HCT116 (cell line): ENCODE measurements at regions not wholly inside any gene's neighbourhood (a gene's known extent, or its start where the extent isn't known, plus 50 kb on each side); places are given as distances from the start of the nearest gene placed in this dataset.

Experiments used
- ATAC-seq: fragments of 200-7000 bp; cut with Tn5 transposase; 2 replicates; pipeline ENCODE4 v1.9.1; 2020; ENCODE audit warnings: mild to moderate bottlenecking, moderate library complexity
- BruUV-seq: library from RNA; stranded (reverse); fragments of 400-500 nt; replicated peaks from 2 replicates; lab custom pipeline; 2021; lab: Mats Ljungman, UMichigan
- CTCF ChIA-PET: fragments of 300-600 bp; sonication (Branson Sonifier 250); formaldehyde crosslinking; loops from one replicate; lab custom pipeline; 2021; ENCODE audit warnings: antibody characterized with exemption; lab: Charles Lee
- POLR2A ChIA-PET: fragments of 300-600, 350-600 bp; sonication (Branson Sonifier 250); formaldehyde crosslinking; loops from one replicate; lab custom pipeline; 2021; ENCODE audit warnings: antibody characterized with exemption; lab: Charles Lee
- RAD21 ChIA-PET, 2 experiments: fragments of 300-600 bp; sonication (Branson Sonifier 250); formaldehyde crosslinking; loops; one replicate each; lab custom pipeline; 2023; ENCODE audit warnings: low total read pairs in 2 of 2; ENCODE audit not compliant: uncharacterized antibody in 2 of 2, unreplicated experiment in 2 of 2, low non-redundant PET in 1 of 2; lab: Charles Lee
- DNase-seq: peaks from one replicate; pipeline ENCODE4 v3.0.0-alpha.2; 2010; ENCODE audit warnings: low read depth, low spot score
- H2AFZ ChIP-seq: fragments of 200-600 bp; shearing (Covaris generic), sonication (generic); 2 replicates; pipeline ENCODE4 v1.6.1; 2017; ENCODE audit warnings: low read depth, mixed run types, mixed read lengths, antibody characterized with exemption, low read length; ENCODE audit not compliant: poor library complexity, severe bottlenecking
- H3K27ac ChIP-seq: 2 replicates; pipeline ENCODE4 v1.5.1; 2012; ENCODE audit warnings: low read depth, low read length
- H3K27me3 ChIP-seq: fragments of 200-600 bp; sonication (generic); 2 replicates; pipeline ENCODE4 v1.6.1; 2016; ENCODE audit warnings: mixed run types, low read length, mixed read lengths; ENCODE audit not compliant: insufficient read depth
- H3K36me3 ChIP-seq, 2 experiments: fragments of 200-500 bp in 1 of 2; fragments of 200-600 bp in 1 of 2; sonication (Bioruptor generic) in 1 of 2; sonication (generic) in 1 of 2; 2 replicates each; pipeline versions ENCODE4 v1.5.1 to v1.6.1; 2014 to 2016; ENCODE audit warnings: low read length in 2 of 2, inconsistent platforms in 1 of 2, mixed read lengths in 1 of 2, mixed run types in 1 of 2; ENCODE audit not compliant: insufficient read depth in 2 of 2, control insufficient read depth in 1 of 2
- H3K4me1 ChIP-seq, 2 experiments: fragments of 200-600 bp in 1 of 2; sonication (generic) in 1 of 2; 2 replicates each; pipeline versions ENCODE4 v1.5.1 to v1.6.1; 2012 to 2017; ENCODE audit warnings: low read length in 2 of 2, inconsistent platforms in 1 of 2, mild to moderate bottlenecking in 1 of 2, mixed read lengths in 1 of 2, mixed run types in 1 of 2, moderate library complexity in 1 of 2; ENCODE audit not compliant: insufficient read depth in 2 of 2, control insufficient read depth in 1 of 2
- H3K4me2 ChIP-seq: fragments of 200-600 bp; sonication (generic); 2 replicates; pipeline ENCODE4 v1.6.1; 2017; ENCODE audit warnings: mixed run types, low read length, mixed read lengths
- H3K4me3 ChIP-seq, 2 experiments: fragments of 200-600 bp in 1 of 2; sonication (generic) in 1 of 2; replicated peaks in 1 of 2; 2 replicates each; pipeline ENCODE4 v1.5.1; 2011 to 2016; ENCODE audit warnings: low read length in 2 of 2, control low read depth in 1 of 2, low read depth in 1 of 2, mild to moderate bottlenecking in 1 of 2, mixed read lengths in 1 of 2, mixed run types in 1 of 2
- H3K79me2 ChIP-seq: fragments of 200-600 bp; sonication (generic); 2 replicates; pipeline ENCODE4 v1.6.1; 2017; ENCODE audit warnings: mild to moderate bottlenecking, mixed run types, low read length, moderate library complexity, mixed read lengths; ENCODE audit not compliant: insufficient read depth
- H3K9ac ChIP-seq: fragments of 200-600 bp; sonication (generic); 2 replicates; pipeline ENCODE4 v1.6.1; 2016; ENCODE audit warnings: low read length, mixed read lengths
- H3K9me2 ChIP-seq: fragments of 200-600 bp; sonication (generic), shearing (Covaris generic); 2 replicates; pipeline ENCODE4 v1.6.1; 2017; ENCODE audit warnings: mixed run types, mild to moderate bottlenecking, moderate library complexity; ENCODE audit not compliant: insufficient read depth
- H3K9me3 ChIP-seq, 2 experiments: fragments of 200-500 bp in 1 of 2; fragments of 200-600 bp in 1 of 2; sonication (Bioruptor generic) in 1 of 2; sonication (generic) in 1 of 2; 2 replicates each; pipeline ENCODE4 v1.6.1; 2014 to 2017; ENCODE audit warnings: low read length in 2 of 2, mixed read lengths in 2 of 2, inconsistent platforms in 1 of 2, low read depth in 1 of 2, mild to moderate bottlenecking in 1 of 2, mixed run types in 1 of 2, moderate library complexity in 1 of 2; ENCODE audit not compliant: control insufficient read depth in 1 of 2, insufficient read depth in 1 of 2
- H4K20me1 ChIP-seq: fragments of 200-600 bp; sonication (generic), shearing (Covaris generic); 2 replicates; pipeline ENCODE4 v1.6.1; 2017; ENCODE audit warnings: mixed run types, mild to moderate bottlenecking, moderate library complexity; ENCODE audit not compliant: insufficient read depth
- CBX3 ChIP-seq: IDR thresholded peaks from 2 replicates; pipeline ENCODE4 v1.6.1; 2012; ENCODE audit warnings: low read depth
- CEBPB ChIP-seq: IDR thresholded peaks from 2 replicates; pipeline ENCODE4 v1.6.1; 2012; ENCODE audit warnings: low read depth
- ELF1 ChIP-seq: IDR thresholded peaks from 2 replicates; pipeline ENCODE4 v1.6.1; 2012; ENCODE audit warnings: low read depth, borderline replicate concordance
- FOSL1 ChIP-seq: IDR thresholded peaks from 2 replicates; pipeline ENCODE4 v1.6.1; 2012; ENCODE audit warnings: low read depth
- JUND ChIP-seq: IDR thresholded peaks from 2 replicates; pipeline ENCODE4 v1.6.1; 2012
- POLR2AphosphoS5 ChIP-seq: IDR thresholded peaks from 2 replicates; pipeline ENCODE4 v1.6.1; 2011; ENCODE audit warnings: mild to moderate bottlenecking, low read depth, low read length, moderate library complexity
- RAD21 ChIP-seq: IDR thresholded peaks from 2 replicates; pipeline ENCODE4 v1.6.1; 2012; ENCODE audit warnings: low read depth, mild to moderate bottlenecking
- SIN3A ChIP-seq: IDR thresholded peaks from 2 replicates; pipeline ENCODE4 v1.6.1; 2012; ENCODE audit warnings: low read depth
- TCF7L2 ChIP-seq: IDR thresholded peaks from 2 replicates; pipeline ENCODE4 v1.7.0; 2011; ENCODE audit warnings: borderline replicate concordance, inconsistent platforms; ENCODE audit not compliant: insufficient read depth, insufficient read length; ENCODE audit errors: extremely low read depth
- ZFX ChIP-seq: fragments of 450-650 bp; IDR thresholded peaks from 2 replicates; pipeline ENCODE4 v1.6.1; 2017
- ZNF274 ChIP-seq: fragments of 200-500 bp; sonication (Bioruptor generic); IDR thresholded peaks from 2 replicates; pipeline ENCODE4 v1.6.1; 2014; ENCODE audit warnings: mild to moderate bottlenecking, low read depth, low read length, inconsistent platforms
- intact Hi-C: fragments of 100-400 bp; cut with micrococcal nuclease; formaldehyde crosslinking; loops from 2 replicates; pipeline ENCODE4 v1.10.0; 2022
- TF ChIP-seq, protein P1 (sequence below): IDR thresholded peaks from 2 replicates; pipeline ENCODE4 v1.6.1; 2011; ENCODE audit warnings: mild to moderate bottlenecking, low read length, moderate library complexity; ENCODE audit not compliant: insufficient replicate concordance; ENCODE audit errors: extremely low read depth
- TF ChIP-seq, protein P2 (sequence below), 3 experiments: fragments of 200-600 bp in 1 of 3; sonication (generic) in 1 of 3; IDR thresholded peaks in 2 of 3; conservative IDR thresholded peaks in 1 of 3; 2 replicates each; pipeline ENCODE4 v1.5.1; 2012 to 2017; ENCODE audit warnings: low read depth in 2 of 3, low read length in 2 of 3, antibody characterized with exemption in 1 of 3, borderline replicate concordance in 1 of 3, control low read depth in 1 of 3, mild to moderate bottlenecking in 1 of 3, mixed read lengths in 1 of 3, mixed run types in 1 of 3, moderate library complexity in 1 of 3; ENCODE audit not compliant: insufficient read depth in 1 of 3
- TF ChIP-seq, protein P3 (sequence below): IDR thresholded peaks from 2 replicates; pipeline ENCODE4 v1.6.1; 2012
- TF ChIP-seq, protein P4 (sequence below): IDR thresholded peaks from 2 replicates; pipeline ENCODE4 v1.6.1; 2012; ENCODE audit warnings: low read depth

DNA sequence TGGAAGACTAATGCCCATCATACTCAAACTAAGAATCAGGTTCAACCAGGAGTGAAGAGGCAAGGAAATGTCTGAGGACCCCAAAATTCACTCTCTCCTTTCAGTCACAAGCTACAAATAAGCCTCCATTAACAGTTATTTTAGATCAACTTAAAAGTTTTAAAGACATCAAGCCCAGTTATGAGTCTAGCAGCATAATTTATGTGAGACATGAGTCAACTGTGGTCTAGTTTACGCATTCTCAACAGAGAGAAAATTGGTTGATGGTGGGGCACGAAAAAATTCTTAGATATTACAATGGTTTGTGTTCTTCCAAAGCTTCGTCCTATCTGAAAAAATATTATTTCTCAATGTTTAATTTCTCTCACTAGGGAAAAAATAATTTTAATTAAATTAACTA lies 204.9 kb upstream of the NT5E start:
- Histone ChIP-seq H4K20me1 (no peaks in the 10 kb centered on the region), H3K4me2 (no peak overlapping the region), H3K27ac (no peak overlapping the region), H3K9me3 (no peaks in the 10 kb centered on the region), H3K4me3 (no peak overlapping the region), H3K79me2 (no peaks in the 10 kb centered on the region)
- CTCF ChIA-PET: no interaction called here
- ATAC-seq (no peak), DNase-seq (no peak)
- TF ChIP-seq, protein P1, sequence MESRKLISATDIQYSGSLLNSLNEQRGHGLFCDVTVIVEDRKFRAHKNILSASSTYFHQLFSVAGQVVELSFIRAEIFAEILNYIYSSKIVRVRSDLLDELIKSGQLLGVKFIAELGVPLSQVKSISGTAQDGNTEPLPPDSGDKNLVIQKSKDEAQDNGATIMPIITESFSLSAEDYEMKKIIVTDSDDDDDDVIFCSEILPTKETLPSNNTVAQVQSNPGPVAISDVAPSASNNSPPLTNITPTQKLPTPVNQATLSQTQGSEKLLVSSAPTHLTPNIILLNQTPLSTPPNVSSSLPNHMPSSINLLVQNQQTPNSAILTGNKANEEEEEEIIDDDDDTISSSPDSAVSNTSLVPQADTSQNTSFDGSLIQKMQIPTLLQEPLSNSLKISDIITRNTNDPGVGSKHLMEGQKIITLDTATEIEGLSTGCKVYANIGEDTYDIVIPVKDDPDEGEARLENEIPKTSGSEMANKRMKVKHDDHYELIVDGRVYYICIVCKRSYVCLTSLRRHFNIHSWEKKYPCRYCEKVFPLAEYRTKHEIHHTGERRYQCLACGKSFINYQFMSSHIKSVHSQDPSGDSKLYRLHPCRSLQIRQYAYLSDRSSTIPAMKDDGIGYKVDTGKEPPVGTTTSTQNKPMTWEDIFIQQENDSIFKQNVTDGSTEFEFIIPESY: no peak
- TF ChIP-seq TCF7L2: no peak
- TF ChIP-seq, protein P2, sequence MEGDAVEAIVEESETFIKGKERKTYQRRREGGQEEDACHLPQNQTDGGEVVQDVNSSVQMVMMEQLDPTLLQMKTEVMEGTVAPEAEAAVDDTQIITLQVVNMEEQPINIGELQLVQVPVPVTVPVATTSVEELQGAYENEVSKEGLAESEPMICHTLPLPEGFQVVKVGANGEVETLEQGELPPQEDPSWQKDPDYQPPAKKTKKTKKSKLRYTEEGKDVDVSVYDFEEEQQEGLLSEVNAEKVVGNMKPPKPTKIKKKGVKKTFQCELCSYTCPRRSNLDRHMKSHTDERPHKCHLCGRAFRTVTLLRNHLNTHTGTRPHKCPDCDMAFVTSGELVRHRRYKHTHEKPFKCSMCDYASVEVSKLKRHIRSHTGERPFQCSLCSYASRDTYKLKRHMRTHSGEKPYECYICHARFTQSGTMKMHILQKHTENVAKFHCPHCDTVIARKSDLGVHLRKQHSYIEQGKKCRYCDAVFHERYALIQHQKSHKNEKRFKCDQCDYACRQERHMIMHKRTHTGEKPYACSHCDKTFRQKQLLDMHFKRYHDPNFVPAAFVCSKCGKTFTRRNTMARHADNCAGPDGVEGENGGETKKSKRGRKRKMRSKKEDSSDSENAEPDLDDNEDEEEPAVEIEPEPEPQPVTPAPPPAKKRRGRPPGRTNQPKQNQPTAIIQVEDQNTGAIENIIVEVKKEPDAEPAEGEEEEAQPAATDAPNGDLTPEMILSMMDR (IDR thresholded peaks at IDR 0.05 in 2 of 3, conservative IDR thresholded peaks at IDR 0.05 in 1 of 3; ENCODE audit: borderline replicate concordance in 1 of 3, insufficient read depth in 1 of 3, low read depth in 2 of 3, low read length in 2 of 3): no peak
- no peak for TF ChIP-seq ZNF274
- TF ChIP-seq CEBPB: no peak
- TF ChIP-seq, protein P3, sequence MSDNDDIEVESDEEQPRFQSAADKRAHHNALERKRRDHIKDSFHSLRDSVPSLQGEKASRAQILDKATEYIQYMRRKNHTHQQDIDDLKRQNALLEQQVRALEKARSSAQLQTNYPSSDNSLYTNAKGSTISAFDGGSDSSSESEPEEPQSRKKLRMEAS: no peak
- TF ChIP-seq, protein P4, sequence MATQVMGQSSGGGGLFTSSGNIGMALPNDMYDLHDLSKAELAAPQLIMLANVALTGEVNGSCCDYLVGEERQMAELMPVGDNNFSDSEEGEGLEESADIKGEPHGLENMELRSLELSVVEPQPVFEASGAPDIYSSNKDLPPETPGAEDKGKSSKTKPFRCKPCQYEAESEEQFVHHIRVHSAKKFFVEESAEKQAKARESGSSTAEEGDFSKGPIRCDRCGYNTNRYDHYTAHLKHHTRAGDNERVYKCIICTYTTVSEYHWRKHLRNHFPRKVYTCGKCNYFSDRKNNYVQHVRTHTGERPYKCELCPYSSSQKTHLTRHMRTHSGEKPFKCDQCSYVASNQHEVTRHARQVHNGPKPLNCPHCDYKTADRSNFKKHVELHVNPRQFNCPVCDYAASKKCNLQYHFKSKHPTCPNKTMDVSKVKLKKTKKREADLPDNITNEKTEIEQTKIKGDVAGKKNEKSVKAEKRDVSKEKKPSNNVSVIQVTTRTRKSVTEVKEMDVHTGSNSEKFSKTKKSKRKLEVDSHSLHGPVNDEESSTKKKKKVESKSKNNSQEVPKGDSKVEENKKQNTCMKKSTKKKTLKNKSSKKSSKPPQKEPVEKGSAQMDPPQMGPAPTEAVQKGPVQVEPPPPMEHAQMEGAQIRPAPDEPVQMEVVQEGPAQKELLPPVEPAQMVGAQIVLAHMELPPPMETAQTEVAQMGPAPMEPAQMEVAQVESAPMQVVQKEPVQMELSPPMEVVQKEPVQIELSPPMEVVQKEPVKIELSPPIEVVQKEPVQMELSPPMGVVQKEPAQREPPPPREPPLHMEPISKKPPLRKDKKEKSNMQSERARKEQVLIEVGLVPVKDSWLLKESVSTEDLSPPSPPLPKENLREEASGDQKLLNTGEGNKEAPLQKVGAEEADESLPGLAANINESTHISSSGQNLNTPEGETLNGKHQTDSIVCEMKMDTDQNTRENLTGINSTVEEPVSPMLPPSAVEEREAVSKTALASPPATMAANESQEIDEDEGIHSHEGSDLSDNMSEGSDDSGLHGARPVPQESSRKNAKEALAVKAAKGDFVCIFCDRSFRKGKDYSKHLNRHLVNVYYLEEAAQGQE: no peak
- no peak for TF ChIP-seq JUND
- no peak for TF ChIP-seq ZFX
- no peak for TF ChIP-seq SIN3A
- no peak for TF ChIP-seq POLR2AphosphoS5
- no peak for TF ChIP-seq RAD21
- no peak for TF ChIP-seq ELF1
- no peak for TF ChIP-seq CBX3
- TF ChIP-seq FOSL1: no peak
- TF ChIP-seq, all 23 proteins: peak for 0
- H3K4me1 ChIP-seq: no peaks in the 10 kb centered on the region
- no peak overlapping the region for H3K9ac ChIP-seq
- no peaks in the 10 kb centered on the region for H3K9me2 ChIP-seq
- no peaks in the 10 kb centered on the region; the same call in 1 of the 2 replicates for H3K27me3 ChIP-seq
- H2AFZ ChIP-seq: no peak overlapping the region
- POLR2A ChIA-PET: no interaction called here
- H3K36me3 ChIP-seq: no peaks in the 10 kb centered on the region
- intact Hi-C loops: no loop called here
- BruUV-seq: no TSS peak
- RAD21 ChIA-PET: no interaction called here
